ENCODE measurements at regions not wholly inside any gene's neighbourhood (a gene's known extent, or its start where the extent isn't known, plus 50 kb on each side); places are given as distances from the start of the nearest gene placed in this dataset.

DNA sequence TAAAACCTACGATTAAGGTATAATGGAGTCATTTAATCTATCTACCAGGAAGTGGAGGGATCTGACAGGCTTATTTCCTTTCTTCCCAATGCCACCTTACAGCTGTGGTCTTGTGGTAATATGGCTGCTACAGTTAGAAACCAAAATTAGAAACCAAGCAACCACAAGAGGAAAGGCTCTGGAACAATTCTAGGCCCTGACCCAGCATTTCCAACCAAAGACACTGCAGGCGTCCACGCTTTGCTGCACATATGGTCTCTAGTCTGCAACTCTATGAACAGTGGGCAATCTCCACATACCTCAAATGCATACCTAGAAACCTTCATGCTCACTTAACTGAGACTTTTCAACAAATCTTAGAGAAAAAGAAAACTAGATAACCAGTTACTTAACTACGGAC is 339.1 kb downstream of the NFIB start:
- no peak for TF ChIP-seq POLR2A (IDR thresholded peaks at IDR 0.05)
- TF ChIP-seq, protein P1, sequence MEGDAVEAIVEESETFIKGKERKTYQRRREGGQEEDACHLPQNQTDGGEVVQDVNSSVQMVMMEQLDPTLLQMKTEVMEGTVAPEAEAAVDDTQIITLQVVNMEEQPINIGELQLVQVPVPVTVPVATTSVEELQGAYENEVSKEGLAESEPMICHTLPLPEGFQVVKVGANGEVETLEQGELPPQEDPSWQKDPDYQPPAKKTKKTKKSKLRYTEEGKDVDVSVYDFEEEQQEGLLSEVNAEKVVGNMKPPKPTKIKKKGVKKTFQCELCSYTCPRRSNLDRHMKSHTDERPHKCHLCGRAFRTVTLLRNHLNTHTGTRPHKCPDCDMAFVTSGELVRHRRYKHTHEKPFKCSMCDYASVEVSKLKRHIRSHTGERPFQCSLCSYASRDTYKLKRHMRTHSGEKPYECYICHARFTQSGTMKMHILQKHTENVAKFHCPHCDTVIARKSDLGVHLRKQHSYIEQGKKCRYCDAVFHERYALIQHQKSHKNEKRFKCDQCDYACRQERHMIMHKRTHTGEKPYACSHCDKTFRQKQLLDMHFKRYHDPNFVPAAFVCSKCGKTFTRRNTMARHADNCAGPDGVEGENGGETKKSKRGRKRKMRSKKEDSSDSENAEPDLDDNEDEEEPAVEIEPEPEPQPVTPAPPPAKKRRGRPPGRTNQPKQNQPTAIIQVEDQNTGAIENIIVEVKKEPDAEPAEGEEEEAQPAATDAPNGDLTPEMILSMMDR (IDR thresholded peaks at IDR 0.05): no peak
- no peak for TF ChIP-seq POLR2AphosphoS5 (IDR thresholded peaks at IDR 0.05; ENCODE audit: insufficient read depth in 1 of 2, low read depth in 1 of 2)

All from vagina (tissue), 2 donors.